ENCODE measurements at regions not wholly inside any gene's neighbourhood (a gene's known extent, or its start where the extent isn't known, plus 50 kb on each side); places are given as distances from the start of the nearest gene placed in this dataset.

GRCh38 chr9:8071445-8071798 is 271.8 kb upstream of the DMAC1 start:
- Histone ChIP-seq H3K27me3 (ENCODE audit: control insufficient read depth, insufficient read depth, low read length) (no peaks in the 10 kb centered on the region), H3K4me3 (ENCODE audit: low read depth, low read length) (no peak overlapping the region), H3K9me3 (ENCODE audit: control insufficient read depth, insufficient read depth, low read length) (peaks cover 4% of the 10 kb centered on the region), H3K4me1 (ENCODE audit: control insufficient read depth, insufficient read depth, low read length) (peaks cover 9% of the 10 kb centered on the region), H3K27ac (ENCODE audit: low read depth, low read length) (no peak overlapping the region), H3K36me3 (ENCODE audit: control insufficient read depth, insufficient read depth, low read length) (no peaks in the 10 kb centered on the region)
- WGBS (ENCODE audit: insufficient coverage), result 40% methylated on average over 1 of the region's 4 CpGs
- no peak for DNase-seq (ENCODE audit: low read depth in 4 of 6, low spot score in 6 of 6)

- H3K27ac ChIP-seq (ENCODE audit: low read depth, low read length), result no peak overlapping the region
- peak in 1 of 6 donors; percentile 55 for DNase-seq (ENCODE audit: low read depth in 4 of 6, low spot score in 6 of 6)
- WGBS (ENCODE audit: insufficient coverage), result 46% methylated on average over 4 of the region's 5 CpGs
These were observed 271.3 kb upstream of the DMAC1 start for GRCh38 chr9:8070779-8071444.

GRCh38 chr9:8062459-8062858 is 262.9 kb upstream of the DMAC1 start:
- no peaks in the 10 kb centered on the region for H3K4me1 ChIP-seq (ENCODE audit: control insufficient read depth, insufficient read depth, low read length)
- no peak for DNase-seq (ENCODE audit: low read depth in 4 of 6, low spot score in 6 of 6)
- H3K9me3 ChIP-seq (ENCODE audit: control insufficient read depth, insufficient read depth, low read length), result no peaks in the 10 kb centered on the region
- no peaks in the 10 kb centered on the region for H3K27me3 ChIP-seq (ENCODE audit: control insufficient read depth, insufficient read depth, low read length)
- H3K27ac ChIP-seq (ENCODE audit: low read depth, low read length), result no peak overlapping the region
- no peaks in the 10 kb centered on the region for H3K36me3 ChIP-seq (ENCODE audit: control insufficient read depth, insufficient read depth, low read length)
- 95% methylated on average over 5 of the region's 5 CpGs for WGBS (ENCODE audit: insufficient coverage)
- H3K4me3 ChIP-seq (ENCODE audit: low read depth, low read length), result no peak overlapping the region

More at GRCh38 chr9:8070779-8071444, 271.3 kb upstream of the DMAC1 start:
- Histone ChIP-seq H3K9me3 (ENCODE audit: control insufficient read depth, insufficient read depth, low read length) (peaks cover 4% of the 10 kb centered on the region), H3K36me3 (ENCODE audit: control insufficient read depth, insufficient read depth, low read length) (no peaks in the 10 kb centered on the region), H3K4me3 (ENCODE audit: low read depth, low read length) (no peak overlapping the region), H3K27me3 (ENCODE audit: control insufficient read depth, insufficient read depth, low read length) (no peaks in the 10 kb centered on the region), H3K4me1 (ENCODE audit: control insufficient read depth, insufficient read depth, low read length) (peaks cover 9% of the 10 kb centered on the region)

GRCh38 chr9:8053501-8053900 is 253.9 kb upstream of the DMAC1 start:
- Histone ChIP-seq H3K36me3 (ENCODE audit: control insufficient read depth, insufficient read depth, low read length) (no peaks in the 10 kb centered on the region), H3K4me1 (ENCODE audit: control insufficient read depth, insufficient read depth, low read length) (no peaks in the 10 kb centered on the region), H3K27ac (ENCODE audit: low read depth, low read length) (no peak overlapping the region), H3K4me3 (ENCODE audit: low read depth, low read length) (no peak overlapping the region), H3K27me3 (ENCODE audit: control insufficient read depth, insufficient read depth, low read length) (no peaks in the 10 kb centered on the region), H3K9me3 (ENCODE audit: control insufficient read depth, insufficient read depth, low read length) (peaks cover 4% of the 10 kb centered on the region)
- DNase-seq (ENCODE audit: low read depth in 4 of 6, low spot score in 6 of 6), result no peak
- 84% methylated on average over 4 of the region's 4 CpGs for WGBS (ENCODE audit: insufficient coverage)

GRCh38 chr9:8052991-8053390 is 253.4 kb upstream of the DMAC1 start:
- Histone ChIP-seq H3K4me3 (ENCODE audit: low read depth, low read length) (no peak overlapping the region), H3K36me3 (ENCODE audit: control insufficient read depth, insufficient read depth, low read length) (no peaks in the 10 kb centered on the region), H3K27me3 (ENCODE audit: control insufficient read depth, insufficient read depth, low read length) (no peaks in the 10 kb centered on the region), H3K9me3 (ENCODE audit: control insufficient read depth, insufficient read depth, low read length) (peaks cover 4% of the 10 kb centered on the region), H3K4me1 (ENCODE audit: control insufficient read depth, insufficient read depth, low read length) (no peaks in the 10 kb centered on the region), H3K27ac (ENCODE audit: low read depth, low read length) (no peak overlapping the region)
- DNase-seq (ENCODE audit: low read depth in 4 of 6, low spot score in 6 of 6), result no peak
- WGBS (ENCODE audit: insufficient coverage), result 91% methylated on average over 3 of the region's 3 CpGs

- H3K36me3 ChIP-seq (ENCODE audit: control insufficient read depth, insufficient read depth, low read length), result no peaks in the 10 kb centered on the region
- no peak overlapping the region for H3K27ac ChIP-seq (ENCODE audit: low read depth, low read length)
- peaks cover 11% of the 10 kb centered on the region for H3K9me3 ChIP-seq (ENCODE audit: control insufficient read depth, insufficient read depth, low read length)
- no peak for DNase-seq (ENCODE audit: low read depth in 4 of 6, low spot score in 6 of 6)
- H3K27me3 ChIP-seq (ENCODE audit: control insufficient read depth, insufficient read depth, low read length), result no peaks in the 10 kb centered on the region
- no peaks in the 10 kb centered on the region for H3K4me1 ChIP-seq (ENCODE audit: control insufficient read depth, insufficient read depth, low read length)
- no peak overlapping the region for H3K4me3 ChIP-seq (ENCODE audit: low read depth, low read length)
- whole genome bisulfite sequencing (ENCODE audit: insufficient coverage), result no CpG with 5 or more reads among the region's 2 CpGs
These were observed 238.2 kb upstream of the DMAC1 start for GRCh38 chr9:8037745-8038144.

GRCh38 chr9:8036914-8037524 is 237.4 kb upstream of the DMAC1 start:
- Histone ChIP-seq H3K36me3 (ENCODE audit: control insufficient read depth, insufficient read depth, low read length) (no peaks in the 10 kb centered on the region), H3K9me3 (ENCODE audit: control insufficient read depth, insufficient read depth, low read length) (peaks cover 11% of the 10 kb centered on the region), H3K27ac (ENCODE audit: low read depth, low read length) (no peak overlapping the region), H3K4me3 (ENCODE audit: low read depth, low read length) (no peak overlapping the region), H3K4me1 (ENCODE audit: control insufficient read depth, insufficient read depth, low read length) (no peaks in the 10 kb centered on the region), H3K27me3 (ENCODE audit: control insufficient read depth, insufficient read depth, low read length) (no peaks in the 10 kb centered on the region)
- DNase-seq (ENCODE audit: low read depth in 4 of 6, low spot score in 6 of 6), result no peak

- 92% methylated on average over 1 of the region's 2 CpGs for WGBS (ENCODE audit: insufficient coverage)
- Histone ChIP-seq H3K27ac (ENCODE audit: low read depth, low read length) (no peak overlapping the region), H3K4me3 (ENCODE audit: low read depth, low read length) (no peak overlapping the region), H3K27me3 (ENCODE audit: control insufficient read depth, insufficient read depth, low read length) (no peaks in the 10 kb centered on the region), H3K36me3 (ENCODE audit: control insufficient read depth, insufficient read depth, low read length) (no peaks in the 10 kb centered on the region), H3K4me1 (ENCODE audit: control insufficient read depth, insufficient read depth, low read length) (no peaks in the 10 kb centered on the region), H3K9me3 (ENCODE audit: control insufficient read depth, insufficient read depth, low read length) (peaks cover 11% of the 10 kb centered on the region)
- no peak for DNase-seq (ENCODE audit: low read depth in 4 of 6, low spot score in 6 of 6)
These were observed 234.2 kb upstream of the DMAC1 start for GRCh38 chr9:8033794-8034193.

GRCh38 chr9:8030095-8030494 is 230.5 kb upstream of the DMAC1 start:
- H3K4me3 ChIP-seq (ENCODE audit: low read depth, low read length), result no peak overlapping the region
- H3K36me3 ChIP-seq (ENCODE audit: control insufficient read depth, insufficient read depth, low read length), result no peaks in the 10 kb centered on the region
- no peak overlapping the region for H3K27ac ChIP-seq (ENCODE audit: low read depth, low read length)

GRCh38 chr9:8027351-8027750 is 227.8 kb upstream of the DMAC1 start:
- no peaks in the 10 kb centered on the region for H3K9me3 ChIP-seq (ENCODE audit: control insufficient read depth, insufficient read depth, low read length)
- 10% methylated on average over 2 of the region's 4 CpGs for WGBS (ENCODE audit: insufficient coverage)
- H3K36me3 ChIP-seq (ENCODE audit: control insufficient read depth, insufficient read depth, low read length), result no peaks in the 10 kb centered on the region
- DNase-seq (ENCODE audit: low read depth in 4 of 6, low spot score in 6 of 6), result peak in 2 of 6 donors; percentile 23 to 75
- no peaks in the 10 kb centered on the region for H3K27me3 ChIP-seq (ENCODE audit: control insufficient read depth, insufficient read depth, low read length)
- no peaks in the 10 kb centered on the region for H3K4me1 ChIP-seq (ENCODE audit: control insufficient read depth, insufficient read depth, low read length)
- H3K4me3 ChIP-seq (ENCODE audit: low read depth, low read length), result no peak overlapping the region
- H3K27ac ChIP-seq (ENCODE audit: low read depth, low read length), result no peak overlapping the region

More at GRCh38 chr9:8030095-8030494, 230.5 kb upstream of the DMAC1 start:
- Histone ChIP-seq H3K27me3 (ENCODE audit: control insufficient read depth, insufficient read depth, low read length) (no peaks in the 10 kb centered on the region), H3K4me1 (ENCODE audit: control insufficient read depth, insufficient read depth, low read length) (no peaks in the 10 kb centered on the region), H3K9me3 (ENCODE audit: control insufficient read depth, insufficient read depth, low read length) (no peaks in the 10 kb centered on the region)
- DNase-seq (ENCODE audit: low read depth in 4 of 6, low spot score in 6 of 6), result no peak
- 89% methylated on average over 2 of the region's 4 CpGs for WGBS (ENCODE audit: insufficient coverage)

Data from spinal cord (tissue), 9 donors.